Left lung (tissue), 4 donors: ENCODE measurements at regions not wholly inside any gene's neighbourhood (a gene's known extent, or its start where the extent isn't known, plus 50 kb on each side); places are given as distances from the start of the nearest gene placed in this dataset.
A peak's percentile ranks its signal among the peaks of the same experiment; 100 is the strongest.

Source experiments
- ATAC-seq: fragments of 200-7000 bp; cut with Tn5 transposase; one replicate; pipeline ENCODE4 v1.9.1; 2020; ENCODE audit warnings: moderate library complexity
- DNase-seq, 4 donors: peaks; one replicate each; pipeline ENCODE4 v3.0.0-alpha.2; 2013 to 2020
- H3K27ac ChIP-seq, 2 donors: fragments of 200-600 bp; sonication (generic) in 1 of 2; one replicate each; pipeline versions ENCODE4 v1.5.0 to v1.8.0; 2020 to 2021
- H3K27me3 ChIP-seq, 2 donors: fragments of 200-600 bp; sonication (generic) in 1 of 2; one replicate each; pipeline versions ENCODE4 v1.5.0 to v1.8.0; 2020 to 2021
- H3K36me3 ChIP-seq, 2 donors: fragments of 200-600 bp; sonication (generic) in 1 of 2; one replicate each; pipeline versions ENCODE4 v1.5.0 to v1.8.0; 2020 to 2021
- H3K4me1 ChIP-seq, 2 donors: fragments of 200-600 bp; one replicate each; pipeline ENCODE4 v1.8.0; 2021
- H3K4me3 ChIP-seq, 2 donors: fragments of 200-600 bp; sonication (generic) in 1 of 2; one replicate each; pipeline versions ENCODE4 v1.5.0 to v1.8.0; 2020 to 2021; ENCODE audit warnings: mild to moderate bottlenecking in 1 of 2
- H3K9me3 ChIP-seq, 2 donors: fragments of 200-600 bp; sonication (generic) in 1 of 2; one replicate each; pipeline versions ENCODE4 v1.5.0 to v1.8.0; 2020 to 2021
- CTCF ChIP-seq, 2 donors: fragments of 200-600 bp; sonication (generic) in 1 of 2; IDR thresholded peaks; one replicate each; pipeline versions ENCODE4 v1.5.0 to v1.8.0; 2021; ENCODE audit warnings: antibody characterized with exemption in 2 of 2
- intact Hi-C, 2 donors: fragments of 100-400 bp; cut with DNase I; formaldehyde crosslinking; loops; one replicate each; pipeline versions ENCODE4 v1.11.2 to v1.14.2; 2022
- donor health status: DM: no; HTN: yes; CAD: no.
- donor health status: DM: no; HTN: no; CAD: no.

- Histone ChIP-seq H3K4me3 (no peak overlapping the region), H3K36me3 (no peaks in the 10 kb centered on the region), H3K9me3 (peaks cover 0 to 11% of the 10 kb centered on the region in 2 donors), H3K27ac (no peak overlapping the region), H3K27me3 (peaks cover 0 to 48% of the 10 kb centered on the region in 2 donors), H3K4me1 (no peaks in the 10 kb centered on the region)
- no peak for ATAC-seq
- TF ChIP-seq CTCF (IDR thresholded peaks at IDR 0.05), result no peak
- intact Hi-C loops, result no loop called here
- DNase-seq, result no peak
These were observed 197.9 kb downstream of the NPHP4 start for GRCh38 chr1:5794279-5794678.

DNA sequence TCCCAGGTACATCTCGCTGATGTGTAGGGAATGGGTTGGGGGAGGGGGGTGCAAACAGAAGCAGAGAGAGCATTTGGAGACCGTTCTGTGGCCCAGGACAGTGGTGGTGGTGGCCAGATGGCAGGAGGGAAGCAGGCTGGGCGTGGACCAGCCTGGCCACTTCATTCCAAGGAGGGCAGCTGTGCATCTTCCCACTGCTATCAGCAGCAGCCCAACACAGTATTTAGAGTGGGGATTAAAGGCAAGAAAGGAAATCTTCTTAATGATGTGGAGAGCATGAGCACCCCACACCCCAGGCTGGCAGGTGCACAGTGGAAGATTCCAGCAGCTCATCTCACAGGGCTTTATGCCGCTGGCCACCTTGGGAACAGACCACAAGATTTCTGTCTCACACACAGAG is 198.7 kb downstream of the NPHP4 start:
- DNase-seq (peak in 1 of 4 donors; percentile 50), ATAC-seq (no peak)
- Histone ChIP-seq H3K27ac (no peak overlapping the region), H3K27me3 (peaks cover 0 to 46% of the 10 kb centered on the region in 2 donors), H3K36me3 (no peaks in the 10 kb centered on the region), H3K4me3 (no peak overlapping the region), H3K9me3 (peaks cover 0 to 13% of the 10 kb centered on the region in 2 donors), H3K4me1 (no peaks in the 10 kb centered on the region)
- intact Hi-C loops, result no loop called here
- TF ChIP-seq CTCF (IDR thresholded peaks at IDR 0.05), result no peak

DNA sequence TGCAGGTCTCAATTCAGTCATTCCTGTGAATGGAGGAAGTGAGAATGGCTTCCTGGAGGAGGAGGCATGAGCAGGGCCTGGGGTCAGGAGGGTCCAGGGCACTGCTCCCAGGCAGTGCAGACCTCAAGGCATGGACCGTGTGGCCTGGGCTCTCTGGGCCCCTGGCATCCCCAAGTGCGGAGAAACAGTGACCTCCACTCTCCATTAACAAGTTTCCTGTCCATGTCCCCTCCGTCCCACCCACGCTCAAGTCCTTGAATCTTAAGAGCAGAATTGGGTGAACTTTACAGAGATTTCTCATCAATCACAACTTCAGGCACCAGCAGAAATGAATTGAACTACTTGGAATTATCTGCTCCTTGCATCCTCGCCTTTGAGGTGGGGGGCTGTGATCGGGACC is 211.1 kb downstream of the NPHP4 start:
- TF ChIP-seq CTCF (IDR thresholded peaks at IDR 0.05), result no peak
- no peak overlapping the region for H3K4me3 ChIP-seq
- intact Hi-C loops, result no loop called here
- ATAC-seq (no peak), DNase-seq (peak in 1 of 4 donors; percentile 23)
- H3K27me3 ChIP-seq, result peaks cover 0 to 15% of the 10 kb centered on the region in 2 donors
- no peaks in the 10 kb centered on the region for H3K36me3 ChIP-seq
- H3K27ac ChIP-seq, result no peak overlapping the region
- no peaks in the 10 kb centered on the region for H3K4me1 ChIP-seq
- peaks cover 0 to 2% of the 10 kb centered on the region in 2 donors for H3K9me3 ChIP-seq

- Histone ChIP-seq H3K36me3 (no peaks in the 10 kb centered on the region), H3K4me3 (no peak overlapping the region), H3K9me3 (peaks cover 0 to 2% of the 10 kb centered on the region in 2 donors), H3K4me1 (no peaks in the 10 kb centered on the region), H3K27ac (no peak overlapping the region), H3K27me3 (peaks cover 0 to 13% of the 10 kb centered on the region in 2 donors)
- ATAC-seq (no peak), DNase-seq (no peak)
- no peak for TF ChIP-seq CTCF (IDR thresholded peaks at IDR 0.05)
- intact Hi-C loops, result no loop called here
These were observed 211.9 kb downstream of the NPHP4 start for GRCh38 chr1:5780324-5780716.

- ATAC-seq (no peak), DNase-seq (peak in 1 of 4 donors; percentile 32)
- no peaks in the 10 kb centered on the region for H3K4me1 ChIP-seq
- no peak overlapping the region for H3K4me3 ChIP-seq
- no peaks in the 10 kb centered on the region for H3K36me3 ChIP-seq
- peaks cover 0 to 2% of the 10 kb centered on the region in 2 donors for H3K9me3 ChIP-seq
- no peak for TF ChIP-seq CTCF (IDR thresholded peaks at IDR 0.05)
- intact Hi-C loops, result no loop called here
- H3K27me3 ChIP-seq, result peaks cover 0 to 13% of the 10 kb centered on the region in 2 donors
- H3K27ac ChIP-seq, result no peak overlapping the region
These were observed 212.5 kb downstream of the NPHP4 start for GRCh38 chr1:5779608-5780323.
